GM12878 (cell line): ENCODE measurements at regions not wholly inside any gene's neighbourhood (a gene's known extent, or its start where the extent isn't known, plus 50 kb on each side); places are given as distances from the start of the nearest gene placed in this dataset.

Experiments
- ATAC-seq: fragments of 200-7000 bp; cut with Tn5 transposase; 3 replicates; pipeline ENCODE4 v1.9.1; 2020; ENCODE audit warnings: mild to moderate bottlenecking, moderate library complexity
- BruUV-seq: library from RNA; stranded (reverse); fragments of 400-500 nt; replicated peaks from 2 replicates; lab custom pipeline; 2021; lab: Mats Ljungman, UMichigan
- CTCF ChIA-PET: fragments of 300-600 bp; sonication (Branson Sonifier 250); formaldehyde crosslinking; extraction: SDS; loops from one replicate; lab custom pipeline; 2021; ENCODE audit warnings: inconsistent platforms; lab: Yijun Ruan, JAX
- POLR2A ChIA-PET: fragments of 350-600 bp; formaldehyde crosslinking; extraction: SDS; loops from one replicate; lab custom pipeline; 2021; ENCODE audit warnings: inconsistent platforms; lab: Charles Lee
- RAD21 ChIA-PET: fragments of 300-600 bp; sonication (Branson Sonifier 250); formaldehyde crosslinking; loops from one replicate; lab custom pipeline; 2023; ENCODE audit warnings: antibody characterized with exemption; ENCODE audit not compliant: unreplicated experiment; lab: Charles Lee
- SMC1A ChIA-PET: fragments of 300-600 bp; sonication (Branson Sonifier 250); formaldehyde crosslinking; loops from one replicate; lab custom pipeline; 2023; ENCODE audit not compliant: unreplicated experiment, uncharacterized antibody; lab: Charles Lee
- DNase-seq: peaks from one replicate; pipeline ENCODE4 v3.0.0-alpha.2; 2011; ENCODE audit warnings: low read depth, low spot score
- FAIRE-seq: peaks from 3 replicates; lab custom pipeline; 2011; peaks lifted over from hg19 to GRCh38; lab: Jason Lieb, UNC
- H2AFZ ChIP-seq: 2 replicates; pipeline ENCODE4 v1.6.0; 2011; ENCODE audit warnings: low read depth, low read length, control low read depth; ENCODE audit not compliant: control insufficient read depth
- H3K27ac ChIP-seq: 2 replicates; pipeline ENCODE4 v1.5.1; 2011; ENCODE audit warnings: control low read depth; ENCODE audit not compliant: control insufficient read depth, insufficient read depth
- H3K27me3 ChIP-seq, 2 experiments: replicated peaks in 1 of 2; 2 replicates each; pipeline versions ENCODE4 v1.6.0 to v1.6.1; 2011; ENCODE audit warnings: low read length in 1 of 2; ENCODE audit not compliant: control insufficient read depth in 2 of 2, insufficient read depth in 2 of 2
- H3K36me3 ChIP-seq, 2 experiments: 2 replicates each; pipeline ENCODE4 v1.5.1; 2011; ENCODE audit warnings: low read length in 1 of 2; ENCODE audit not compliant: control insufficient read depth in 2 of 2, insufficient read depth in 2 of 2
- H3K4me1 ChIP-seq: 2 replicates; pipeline ENCODE4 v1.6.1; 2011; ENCODE audit warnings: mild to moderate bottlenecking, low read length, moderate library complexity, mixed read lengths; ENCODE audit not compliant: control insufficient read depth, insufficient read depth
- H3K4me2 ChIP-seq: 2 replicates; pipeline ENCODE4 v1.6.0; 2011; ENCODE audit warnings: control low read depth; ENCODE audit not compliant: control insufficient read depth, insufficient read depth
- H3K4me3 ChIP-seq: fragments of 200-600 bp; sonication (generic); 2 replicates; pipeline ENCODE4 v1.5.1; 2016
- H3K79me2 ChIP-seq: 2 replicates; pipeline ENCODE4 v1.6.0; 2011; ENCODE audit warnings: low read length; ENCODE audit not compliant: control insufficient read depth, insufficient read depth
- H3K9ac ChIP-seq: 2 replicates; pipeline ENCODE4 v1.8.0; 2011; ENCODE audit warnings: low read length, control low read depth, mixed read lengths; ENCODE audit not compliant: control insufficient read depth, insufficient read depth
- H3K9me3 ChIP-seq: replicated peaks from 3 replicates; pipeline ENCODE4 v1.5.1; 2011; ENCODE audit warnings: mild to moderate bottlenecking, low read length; ENCODE audit not compliant: control insufficient read depth, insufficient read depth
- H4K20me1 ChIP-seq: 2 replicates; pipeline ENCODE4 v1.6.0; 2011; ENCODE audit not compliant: control insufficient read depth, insufficient read depth
- CEBPB ChIP-seq, 2 experiments: fragments of 150-350 bp in 1 of 2; IDR thresholded peaks; 2 replicates each; pipeline ENCODE4 v1.6.1; 2012 to 2014; ENCODE audit warnings: low read depth in 2 of 2, low read length in 2 of 2, borderline replicate concordance in 1 of 2, inconsistent platforms in 1 of 2
- CHD2 ChIP-seq: IDR thresholded peaks from 2 replicates; pipeline ENCODE4 v1.6.1; 2011; ENCODE audit warnings: low read depth, low read length, improper control_type of control experiment, borderline replicate concordance
- GATAD2B ChIP-seq: fragments of 450-650 bp; conservative IDR thresholded peaks from 2 replicates; pipeline ENCODE4 v1.6.1; 2017; ENCODE audit warnings: low read depth, mild to moderate bottlenecking, moderate library complexity
- PKNOX1 ChIP-seq: fragments of 450-650 bp; IDR thresholded peaks from 2 replicates; pipeline ENCODE4 v1.6.1; 2016; ENCODE audit warnings: mild to moderate bottlenecking
- SPI1 ChIP-seq: IDR thresholded peaks from 2 replicates; pipeline ENCODE4 v1.6.1; 2011; ENCODE audit warnings: low read depth, mild to moderate bottlenecking, low read length, moderate library complexity, borderline replicate concordance; ENCODE audit not compliant: insufficient read depth
- SRF ChIP-seq, 2 experiments: IDR thresholded peaks; 2 replicates each; pipeline ENCODE4 v1.6.1; 2011; ENCODE audit warnings: low read depth in 2 of 2, low read length in 2 of 2, mild to moderate bottlenecking in 1 of 2, moderate library complexity in 1 of 2
- ZBTB40 ChIP-seq: fragments of 450-650 bp; IDR thresholded peaks from 2 replicates; pipeline ENCODE4 v1.6.1; 2016; ENCODE audit warnings: mild to moderate bottlenecking, moderate library complexity, borderline replicate concordance
- WGBS: methylation state at CpG from one replicate; pipeline ENCODE4 v1.1.6; 2016; ENCODE audit warnings: low lambda C conversion rate; ENCODE audit not compliant: insufficient replicate concordance, insufficient coverage; ENCODE audit errors: missing lambda C conversion rate; 5-methylcytosine and 5-hydroxymethylcytosine counted together
- in situ Hi-C: fragments of 300-500 bp; cut with MboI; formaldehyde crosslinking; loops from 9 replicates; pipeline ENCODE4 v1.14.3; 2018; ENCODE audit warnings: mixed read lengths
- intact Hi-C: fragments of 100-400 bp; cut with micrococcal nuclease; formaldehyde crosslinking; loops from one replicate; pipeline ENCODE4 v1.14.2; 2022; ENCODE audit not compliant: unreplicated experiment

GRCh38 chr9:108783731-108784495 lies 71.9 kb downstream of the ACTL7B start:
- ATAC-seq: no peak
- peaks cover 2 to 5% of the 10 kb centered on the region in 2 experiments; a peak in 2 of 4 replicates for H3K27me3 ChIP-seq

More at GRCh38 chr9:108783731-108784495, 71.9 kb downstream of the ACTL7B start:
- no peak for DNase-seq
- H3K79me2 ChIP-seq: no peaks in the 10 kb centered on the region
- no peak overlapping the region for H3K9ac ChIP-seq
- RAD21 ChIA-PET: no interaction called here
- CTCF ChIA-PET: no interaction called here
- H3K9me3 ChIP-seq: no peaks in the 10 kb centered on the region
- WGBS: 40% methylated on average over 14 of the region's 14 CpGs
- no peak overlapping the region for H3K4me2 ChIP-seq
- FAIRE-seq: no peak
- H4K20me1 ChIP-seq: no peaks in the 10 kb centered on the region
- no peak overlapping the region for H3K27ac ChIP-seq
- no peaks in the 10 kb centered on the region for H3K36me3 ChIP-seq
- in situ Hi-C loops (no loop called here), intact Hi-C loops (loop anchor here (10.0 kb wide), 1 partner anchor 61 kb away; no protein-coding TSS in a partner anchor)
- SMC1A ChIA-PET: no interaction called here
- no peak overlapping the region for H3K4me3 ChIP-seq
- POLR2A ChIA-PET: no interaction called here
- BruUV-seq: no TSS peak
- TF ChIP-seq GATAD2B (no peak), CHD2 (no peak), SPI1 (no peak), CEBPB (IDR thresholded peaks at IDR 0.05; ENCODE audit: borderline replicate concordance in 1 of 2, low read depth in 2 of 2, low read length in 2 of 2) (no peak), ZBTB40 (no peak), SRF (IDR thresholded peaks at IDR 0.05; ENCODE audit: low read depth in 2 of 2, low read length in 2 of 2) (no peak), PKNOX1 (no peak)
- H2AFZ ChIP-seq: no peak overlapping the region
- H3K4me1 ChIP-seq: no peaks in the 10 kb centered on the region
